C4-2B (cell line): ENCODE measurements at regions not wholly inside any gene's neighbourhood (a gene's known extent, or its start where the extent isn't known, plus 50 kb on each side); places are given as distances from the start of the nearest gene placed in this dataset.

Experiments used
- H3K27ac ChIP-seq: fragments of 450-650 bp; 2 replicates; pipeline ENCODE4 v1.5.1; 2017
- ZFX ChIP-seq: fragments of 450-650 bp; IDR thresholded peaks from 2 replicates; pipeline ENCODE4 v1.6.1; 2017
- TF ChIP-seq, protein P1 (sequence below): fragments of 450-650 bp; conservative IDR thresholded peaks from 2 replicates; pipeline ENCODE4 v1.5.1; 2017; ENCODE audit warnings: mild to moderate bottlenecking

DNA sequence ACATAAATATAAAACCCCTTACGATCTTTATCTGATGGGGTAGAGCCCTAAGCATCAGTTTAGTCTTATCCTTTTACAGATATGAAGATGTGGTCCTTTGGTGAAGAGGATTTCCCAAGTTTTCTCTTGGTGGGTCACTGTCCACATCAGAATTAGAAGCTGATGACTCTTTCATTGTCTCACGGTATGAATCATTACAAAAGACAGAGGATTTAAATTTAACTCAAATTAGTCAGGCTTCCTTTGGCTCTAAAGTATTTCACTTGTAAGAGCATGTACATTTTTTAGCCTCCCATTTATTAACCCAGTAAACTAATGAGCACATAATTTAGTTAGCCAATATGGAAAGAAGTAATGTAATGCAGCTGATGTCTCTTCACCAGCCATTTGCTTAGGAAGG lies 49.9 kb upstream of the TMEM26 start:
- TF ChIP-seq ZFX: no peak
- TF ChIP-seq, protein P1, sequence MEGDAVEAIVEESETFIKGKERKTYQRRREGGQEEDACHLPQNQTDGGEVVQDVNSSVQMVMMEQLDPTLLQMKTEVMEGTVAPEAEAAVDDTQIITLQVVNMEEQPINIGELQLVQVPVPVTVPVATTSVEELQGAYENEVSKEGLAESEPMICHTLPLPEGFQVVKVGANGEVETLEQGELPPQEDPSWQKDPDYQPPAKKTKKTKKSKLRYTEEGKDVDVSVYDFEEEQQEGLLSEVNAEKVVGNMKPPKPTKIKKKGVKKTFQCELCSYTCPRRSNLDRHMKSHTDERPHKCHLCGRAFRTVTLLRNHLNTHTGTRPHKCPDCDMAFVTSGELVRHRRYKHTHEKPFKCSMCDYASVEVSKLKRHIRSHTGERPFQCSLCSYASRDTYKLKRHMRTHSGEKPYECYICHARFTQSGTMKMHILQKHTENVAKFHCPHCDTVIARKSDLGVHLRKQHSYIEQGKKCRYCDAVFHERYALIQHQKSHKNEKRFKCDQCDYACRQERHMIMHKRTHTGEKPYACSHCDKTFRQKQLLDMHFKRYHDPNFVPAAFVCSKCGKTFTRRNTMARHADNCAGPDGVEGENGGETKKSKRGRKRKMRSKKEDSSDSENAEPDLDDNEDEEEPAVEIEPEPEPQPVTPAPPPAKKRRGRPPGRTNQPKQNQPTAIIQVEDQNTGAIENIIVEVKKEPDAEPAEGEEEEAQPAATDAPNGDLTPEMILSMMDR: no peak
- no peak overlapping the region for H3K27ac ChIP-seq
